Ishikawa (cell line): ENCODE measurements at regions not wholly inside any gene's neighbourhood (a gene's known extent, or its start where the extent isn't known, plus 50 kb on each side); places are given as distances from the start of the nearest gene placed in this dataset.

Experiments
- EP300 ChIP-seq: IDR thresholded peaks from 2 replicates; pipeline ENCODE4 v1.6.1; 2012; ENCODE audit warnings: borderline replicate concordance
- FOXM1 ChIP-seq: IDR thresholded peaks from 2 replicates; pipeline ENCODE4 v1.6.1; 2012; ENCODE audit warnings: low read depth, borderline replicate concordance
- MAX ChIP-seq: IDR thresholded peaks from 2 replicates; pipeline ENCODE4 v1.6.1; 2012
- REST ChIP-seq: IDR thresholded peaks from 2 replicates; pipeline ENCODE4 v1.6.1; 2012; ENCODE audit warnings: low read depth, mild to moderate bottlenecking
- YY1 ChIP-seq: IDR thresholded peaks from 2 replicates; pipeline ENCODE4 v1.6.1; 2012; ENCODE audit warnings: low read depth
- ZBTB7A ChIP-seq: IDR thresholded peaks from 2 replicates; pipeline ENCODE4 v1.6.1; 2012; ENCODE audit warnings: low read depth

GRCh38 chr6:81683912-81684311, 68.6 kb downstream of the TENT5A start:
- no peak for TF ChIP-seq FOXM1
- no peak for TF ChIP-seq EP300
- no peak for TF ChIP-seq REST
- TF ChIP-seq MAX = no peak
- TF ChIP-seq ZBTB7A = no peak
- TF ChIP-seq YY1 = no peak
